HUES64 (cell line): ENCODE measurements at regions not wholly inside any gene's neighbourhood (a gene's known extent, or its start where the extent isn't known, plus 50 kb on each side); places are given as distances from the start of the nearest gene placed in this dataset.

ENCODE experiments used
- H3K27ac ChIP-seq: 2 replicates; pipeline ENCODE4 v1.7.0; 2013; ENCODE audit warnings: low read depth, low read length, inconsistent platforms
- H3K27me3 ChIP-seq: 2 replicates; pipeline ENCODE4 v1.6.1; 2013; ENCODE audit warnings: mild to moderate bottlenecking, low read length; ENCODE audit not compliant: insufficient read depth
- H3K36me3 ChIP-seq: 2 replicates; pipeline ENCODE4 v1.6.1; 2013; ENCODE audit warnings: mild to moderate bottlenecking, low read length; ENCODE audit not compliant: insufficient read depth
- H3K4me1 ChIP-seq: 2 replicates; pipeline ENCODE4 v1.6.1; 2013; ENCODE audit warnings: mild to moderate bottlenecking, low read length, moderate library complexity; ENCODE audit not compliant: insufficient read depth
- H3K4me3 ChIP-seq: 2 replicates; pipeline ENCODE4 v1.5.1; 2013; ENCODE audit warnings: mild to moderate bottlenecking, low read length, moderate library complexity
- H3K9ac ChIP-seq: 2 replicates; pipeline ENCODE4 v1.6.1; 2013; ENCODE audit warnings: mild to moderate bottlenecking, low read depth, low read length
- H3K9me3 ChIP-seq: 2 replicates; pipeline ENCODE4 v1.6.1; 2013; ENCODE audit warnings: low read depth, low read length; ENCODE audit not compliant: insufficient read depth
- WGBS: fragments of 150-250, 120-280 bp; methylation state at CpG from one replicate; pipeline ENCODE4 v1.1.7; 2013; ENCODE audit warnings: missing lambda C conversion rate; 5-methylcytosine and 5-hydroxymethylcytosine counted together

DNA sequence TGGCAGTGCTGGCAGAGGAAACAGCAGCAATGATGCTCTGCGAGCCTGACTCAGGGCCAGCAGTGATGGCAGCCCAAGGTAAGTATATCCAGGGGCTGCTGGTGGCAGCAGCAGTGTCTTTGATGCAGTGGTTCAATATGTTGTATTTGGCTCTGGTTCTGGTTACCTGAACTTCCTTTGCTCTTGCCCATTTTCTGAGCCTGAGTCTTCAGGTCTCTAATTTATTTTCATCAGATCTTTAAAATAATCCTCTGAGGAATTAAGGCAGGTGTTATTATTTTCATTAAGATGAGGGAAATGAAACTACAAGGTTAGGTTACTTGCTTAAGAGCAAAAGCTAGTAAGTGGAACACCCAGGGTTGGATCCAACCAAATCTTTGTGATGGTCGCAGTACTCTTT is 102.8 kb upstream of the BMP2K start:
- no peaks in the 10 kb centered on the region for H3K4me1 ChIP-seq
- WGBS, result 73% methylated on average over 2 of the region's 2 CpGs
- H3K27me3 ChIP-seq, result no peaks in the 10 kb centered on the region
- no peak overlapping the region for H3K4me3 ChIP-seq
- no peaks in the 10 kb centered on the region for H3K9me3 ChIP-seq
- H3K36me3 ChIP-seq, result no peaks in the 10 kb centered on the region
- no peak overlapping the region for H3K27ac ChIP-seq
- no peak overlapping the region for H3K9ac ChIP-seq

DNA sequence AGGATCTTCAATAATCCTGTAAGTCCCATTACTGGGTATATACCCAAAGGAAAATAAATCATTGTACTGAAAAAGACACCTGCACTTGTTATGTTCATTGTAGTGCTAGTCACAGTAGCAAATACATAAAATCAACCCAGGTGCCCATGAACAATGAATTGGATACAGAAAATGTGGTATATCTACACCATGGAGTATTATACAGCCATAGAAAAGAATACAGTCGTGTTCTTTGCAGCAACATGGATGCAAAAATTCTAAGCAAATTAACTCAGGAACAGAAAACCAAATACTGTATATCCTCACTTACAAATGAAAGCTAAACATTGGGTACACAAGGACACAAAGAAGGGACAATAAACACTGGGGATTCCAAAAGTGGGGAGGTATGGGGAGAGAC is 100.8 kb upstream of the BMP2K start:
- WGBS, result 89% methylated on average over 1 of the region's 1 CpG

DNA sequence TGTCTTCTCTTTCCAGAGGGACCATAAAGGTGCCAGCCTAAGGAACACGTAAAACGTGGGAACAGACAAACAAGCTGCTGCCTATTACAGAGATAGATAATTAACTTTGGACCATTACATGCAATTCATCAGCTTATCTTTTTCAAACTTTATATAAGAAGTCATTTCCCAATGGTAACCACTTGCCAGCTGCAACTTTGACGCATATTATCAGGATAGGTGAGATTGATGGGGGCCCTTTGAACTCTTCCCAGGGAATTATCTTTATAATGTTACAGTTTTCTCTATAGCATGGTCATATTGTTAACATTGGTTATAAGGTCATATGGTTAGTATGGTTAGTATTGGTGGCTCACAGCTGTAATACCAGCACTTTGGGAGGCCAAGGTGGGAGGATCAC is 94.1 kb upstream of the BMP2K start:
- Histone ChIP-seq H3K4me1 (no peaks in the 10 kb centered on the region), H3K27me3 (no peaks in the 10 kb centered on the region), H3K4me3 (no peak overlapping the region), H3K27ac (no peak overlapping the region), H3K36me3 (no peaks in the 10 kb centered on the region), H3K9me3 (no peaks in the 10 kb centered on the region), H3K9ac (no peak overlapping the region)
- WGBS, result 95% methylated on average over 2 of the region's 3 CpGs

More for the DNA sequence above, 100.8 kb upstream of the BMP2K start:
- Histone ChIP-seq H3K27ac (no peak overlapping the region), H3K27me3 (no peaks in the 10 kb centered on the region), H3K4me1 (no peaks in the 10 kb centered on the region), H3K4me3 (no peak overlapping the region), H3K36me3 (no peaks in the 10 kb centered on the region), H3K9me3 (no peaks in the 10 kb centered on the region), H3K9ac (no peak overlapping the region)

DNA sequence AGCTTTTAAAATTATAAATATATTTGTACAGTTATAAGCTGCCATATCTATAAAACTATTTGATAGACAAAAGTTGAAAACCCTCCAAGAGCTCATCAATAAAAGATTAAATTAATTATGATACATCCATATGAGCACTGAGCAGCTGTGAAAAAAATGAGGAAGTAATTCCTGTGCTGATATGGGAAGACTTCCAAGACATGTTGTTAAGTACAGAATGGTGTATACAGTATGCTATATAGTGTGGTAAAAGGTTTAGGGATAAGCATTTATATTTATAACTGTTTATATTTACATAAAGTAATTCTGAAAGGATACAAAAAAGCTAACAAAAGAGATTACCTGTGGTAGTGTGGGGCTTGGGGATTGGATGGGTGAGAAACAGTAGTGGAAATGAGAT is 92.8 kb upstream of the BMP2K start:
- Histone ChIP-seq H3K4me3 (no peak overlapping the region), H3K9ac (no peak overlapping the region), H3K9me3 (no peaks in the 10 kb centered on the region), H3K36me3 (no peaks in the 10 kb centered on the region), H3K27ac (no peak overlapping the region), H3K27me3 (no peaks in the 10 kb centered on the region), H3K4me1 (no peaks in the 10 kb centered on the region)

DNA sequence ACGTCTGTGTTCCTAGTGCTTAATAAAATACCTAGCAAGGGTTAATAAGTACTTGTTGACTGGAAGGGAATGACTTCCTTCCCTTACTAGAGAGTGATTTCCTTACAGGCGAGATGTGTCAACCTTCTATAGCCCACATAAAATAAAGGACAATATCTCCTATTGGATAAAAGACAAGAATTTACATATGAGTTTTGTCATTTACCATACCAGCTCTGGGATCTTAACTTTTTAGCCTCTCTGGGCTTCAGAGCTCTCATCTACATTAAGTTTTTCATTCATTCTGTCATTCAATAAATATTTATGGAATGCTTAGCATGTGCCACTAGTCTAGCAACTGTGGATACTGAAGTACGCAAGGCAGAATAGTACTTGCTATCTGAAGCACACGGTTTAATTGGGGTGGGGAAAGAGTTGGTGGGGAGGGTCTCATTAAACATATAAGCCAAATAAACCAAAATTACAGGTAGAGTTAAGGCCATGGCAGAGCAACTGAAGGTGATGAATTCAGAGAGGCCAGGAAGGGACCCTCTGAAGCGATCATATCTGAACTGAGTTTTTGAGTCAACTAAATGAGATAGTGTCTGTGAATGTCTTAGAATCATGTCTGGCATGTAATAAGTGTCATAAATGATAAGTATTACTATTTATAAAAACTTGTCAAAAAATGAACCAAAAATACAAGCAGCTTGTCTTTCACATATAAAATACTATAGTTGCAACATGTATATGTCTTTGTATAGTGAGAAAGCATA is 91.6 kb upstream of the BMP2K start:
- no peak overlapping the region for H3K4me3 ChIP-seq
- no peaks in the 10 kb centered on the region for H3K36me3 ChIP-seq
- H3K27me3 ChIP-seq, result no peaks in the 10 kb centered on the region
- no peak overlapping the region for H3K9ac ChIP-seq
- WGBS, result 78% methylated on average over 4 of the region's 5 CpGs
- no peaks in the 10 kb centered on the region for H3K9me3 ChIP-seq
- H3K27ac ChIP-seq, result no peak overlapping the region
- no peaks in the 10 kb centered on the region for H3K4me1 ChIP-seq

DNA sequence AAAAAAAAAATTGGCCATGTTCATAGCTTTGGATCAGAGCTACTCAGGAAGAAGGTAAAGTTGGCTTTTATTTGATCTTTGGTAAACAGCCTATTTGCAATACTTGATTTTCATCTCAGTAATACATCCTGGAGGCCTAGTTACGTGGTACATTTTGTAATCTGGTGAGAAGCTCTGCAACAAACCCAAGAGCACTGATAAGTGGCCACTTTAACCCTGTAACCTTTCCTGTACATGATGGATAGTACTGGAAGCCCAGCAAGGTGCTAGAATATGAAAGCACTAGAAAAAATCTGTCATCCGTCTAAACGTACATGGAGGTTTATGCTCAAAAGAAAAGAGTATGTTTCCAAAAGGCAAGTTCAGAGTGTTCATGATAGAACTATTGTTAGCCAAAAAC is 88.3 kb upstream of the BMP2K start:
- no peaks in the 10 kb centered on the region for H3K27me3 ChIP-seq
- no peak overlapping the region for H3K9ac ChIP-seq
- no peak overlapping the region for H3K27ac ChIP-seq
- H3K4me3 ChIP-seq, result no peak overlapping the region
- H3K4me1 ChIP-seq, result 0 out of 2 replicates have a peak, but pooled peaks cover 3% of the 10 kb centered on the region
- no peaks in the 10 kb centered on the region for H3K9me3 ChIP-seq
- H3K36me3 ChIP-seq, result no peaks in the 10 kb centered on the region
- 94% methylated on average over 3 of the region's 3 CpGs for WGBS

DNA sequence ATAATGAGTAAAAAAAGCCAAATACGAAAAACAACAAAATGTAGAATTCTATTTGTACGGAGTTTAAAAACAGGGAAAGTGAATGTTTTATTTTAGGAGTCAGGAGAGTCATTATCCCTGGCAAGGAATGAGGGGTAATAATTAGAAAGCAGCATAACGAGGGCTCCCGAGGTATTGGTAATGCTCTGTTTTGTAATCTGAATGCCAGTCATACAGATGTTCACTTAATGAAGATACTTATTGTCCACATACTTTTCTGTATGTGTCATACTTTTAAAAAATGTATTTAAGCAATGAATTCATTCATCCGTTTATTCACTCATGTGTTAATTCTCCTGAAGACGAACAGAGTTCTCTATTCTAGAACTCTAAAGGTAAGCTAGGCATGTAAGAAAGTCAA is 87.8 kb upstream of the BMP2K start:
- no peaks in the 10 kb centered on the region for H3K9me3 ChIP-seq
- 0 out of 2 replicates have a peak, but pooled peaks cover 3% of the 10 kb centered on the region for H3K4me1 ChIP-seq
- H3K36me3 ChIP-seq, result no peaks in the 10 kb centered on the region
- no peak overlapping the region for H3K4me3 ChIP-seq
- H3K27ac ChIP-seq, result no peak overlapping the region
- H3K27me3 ChIP-seq, result no peaks in the 10 kb centered on the region
- no peak overlapping the region for H3K9ac ChIP-seq
- 98% methylated on average over 5 of the region's 6 CpGs for WGBS

DNA sequence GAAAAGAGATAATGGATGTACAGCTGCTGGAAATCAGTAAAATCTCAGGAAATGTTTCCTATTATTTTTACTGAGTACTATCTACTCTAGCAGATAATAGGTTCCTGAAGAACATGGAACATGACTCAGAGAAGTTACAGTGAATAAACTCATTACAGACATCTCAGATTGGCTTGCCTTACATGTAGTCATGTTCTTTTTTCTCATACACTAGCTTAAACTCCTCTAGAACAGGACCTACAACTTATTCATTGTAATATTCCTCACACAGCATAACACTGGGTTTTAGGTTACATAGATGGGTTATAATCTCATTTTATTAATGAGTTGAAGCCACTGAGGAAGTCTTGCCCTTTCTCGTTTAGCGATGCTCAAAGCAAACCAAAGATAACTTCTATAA is 86.9 kb upstream of the BMP2K start:
- Histone ChIP-seq H3K27me3 (no peaks in the 10 kb centered on the region), H3K36me3 (no peaks in the 10 kb centered on the region), H3K4me1 (0 out of 2 replicates have a peak, but pooled peaks cover 3% of the 10 kb centered on the region), H3K9ac (no peak overlapping the region), H3K27ac (no peak overlapping the region), H3K9me3 (no peaks in the 10 kb centered on the region), H3K4me3 (no peak overlapping the region)
- WGBS, result 95% methylated on average over 2 of the region's 2 CpGs

DNA sequence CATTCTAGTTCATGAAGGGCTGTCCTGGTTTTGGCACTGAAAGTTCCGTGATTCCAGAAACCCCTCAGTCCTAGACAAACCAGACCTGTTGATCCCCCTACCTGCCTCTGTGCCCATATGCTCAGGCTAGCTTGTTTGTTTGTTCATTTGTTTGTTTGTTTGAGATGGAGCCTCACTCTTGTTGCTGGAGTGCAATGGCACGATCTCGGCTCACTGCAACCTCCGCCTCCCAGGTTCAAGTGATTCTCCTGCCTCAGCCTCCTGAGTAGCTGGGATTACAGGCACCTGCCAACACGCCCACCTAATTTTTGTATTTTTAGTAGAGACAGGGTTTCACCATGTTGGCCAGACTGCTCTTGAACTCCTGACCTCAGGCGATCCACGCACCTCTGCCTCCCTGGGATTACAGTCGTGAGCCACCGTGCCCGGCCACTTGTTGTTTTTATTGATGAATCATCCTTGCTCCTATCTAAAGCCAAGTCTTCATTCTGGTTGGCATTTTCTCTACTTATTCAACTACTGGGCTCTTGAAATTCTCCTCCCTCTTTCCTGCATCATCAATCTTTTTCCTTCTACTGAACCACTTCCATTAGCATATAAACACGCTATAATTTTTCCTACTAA is 86.3 kb upstream of the BMP2K start:
- no peaks in the 10 kb centered on the region for H3K27me3 ChIP-seq
- H3K4me1 ChIP-seq, result 0 out of 2 replicates have a peak, but pooled peaks cover 3% of the 10 kb centered on the region
- H3K9ac ChIP-seq, result no peak overlapping the region
- H3K27ac ChIP-seq, result no peak overlapping the region
- no peak overlapping the region for H3K4me3 ChIP-seq
- H3K36me3 ChIP-seq, result no peaks in the 10 kb centered on the region
- WGBS, result 95% methylated on average over 11 of the region's 11 CpGs
- H3K9me3 ChIP-seq, result no peaks in the 10 kb centered on the region

DNA sequence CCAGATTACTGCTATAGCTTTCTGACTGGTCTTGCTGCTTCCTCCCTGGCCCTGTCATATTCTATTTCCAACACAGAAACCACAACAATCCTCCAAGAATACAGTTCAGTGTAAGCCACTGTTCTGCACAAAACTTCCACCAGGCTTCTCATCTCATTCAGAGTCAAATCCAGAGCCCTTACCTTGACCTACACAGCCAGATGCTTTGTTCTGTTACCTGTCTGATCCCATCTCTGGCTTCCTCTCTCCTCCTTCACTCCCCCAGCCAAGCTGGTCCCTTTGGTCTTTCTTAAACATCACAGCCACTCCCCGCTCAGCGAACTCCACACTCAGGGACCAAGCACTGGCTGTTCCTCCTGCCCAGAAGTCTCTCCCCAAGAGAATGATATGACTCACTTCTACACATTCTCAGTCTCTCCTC is 84.8 kb upstream of the BMP2K start:
- Histone ChIP-seq H3K4me1 (0 out of 2 replicates have a peak, but pooled peaks cover 3% of the 10 kb centered on the region), H3K4me3 (no peak overlapping the region), H3K27ac (no peak overlapping the region), H3K27me3 (no peaks in the 10 kb centered on the region), H3K36me3 (no peaks in the 10 kb centered on the region), H3K9me3 (no peaks in the 10 kb centered on the region), H3K9ac (no peak overlapping the region)
- 90% methylated on average over 2 of the region's 2 CpGs for WGBS

DNA sequence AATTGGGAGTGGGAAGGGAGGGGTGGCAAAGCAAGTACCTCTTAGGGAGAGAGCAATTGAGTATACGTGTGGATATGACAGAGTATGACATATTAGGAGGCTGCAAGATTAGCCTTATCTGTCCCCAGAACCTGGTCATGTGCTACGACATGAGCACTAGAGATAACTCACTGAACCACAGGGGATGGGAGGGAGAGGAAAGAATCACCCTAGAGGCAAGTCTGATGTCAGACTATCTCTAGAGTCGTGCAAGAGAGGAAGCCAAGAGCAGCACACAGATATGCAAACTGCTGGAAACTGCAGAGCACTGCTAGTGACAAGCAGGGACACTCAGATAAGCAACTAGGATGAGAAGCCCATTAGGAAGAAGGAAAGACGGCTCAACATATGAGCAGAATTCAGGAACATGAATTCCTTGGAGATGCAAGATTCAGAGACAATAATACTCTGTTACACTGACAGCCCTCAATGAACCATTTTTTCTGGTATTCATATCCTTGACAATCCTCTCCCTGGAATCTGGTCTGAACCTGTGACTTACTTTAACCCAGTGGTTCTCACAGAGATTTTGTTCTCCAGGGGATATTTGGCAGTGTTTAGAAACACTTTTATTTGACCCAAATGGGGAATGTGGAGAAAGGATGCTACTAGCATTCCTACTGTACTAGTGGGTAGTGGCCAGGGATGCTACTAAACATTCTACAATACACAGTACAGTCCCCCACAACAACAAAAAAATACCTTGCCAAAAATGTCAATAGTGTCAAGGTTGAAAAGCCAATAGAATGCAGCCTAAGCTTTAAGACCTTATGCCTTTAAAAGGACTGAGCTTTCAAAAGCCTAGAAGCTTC is 84.0 kb upstream of the BMP2K start:
- 58% methylated on average over 4 of the region's 4 CpGs for WGBS
- H3K9me3 ChIP-seq, result no peaks in the 10 kb centered on the region
- no peak overlapping the region for H3K27ac ChIP-seq
- no peak overlapping the region for H3K4me3 ChIP-seq
- H3K36me3 ChIP-seq, result no peaks in the 10 kb centered on the region
- no peak overlapping the region for H3K9ac ChIP-seq
- no peaks in the 10 kb centered on the region for H3K27me3 ChIP-seq
- 0 out of 2 replicates have a peak, but pooled peaks cover 3% of the 10 kb centered on the region for H3K4me1 ChIP-seq
